Stimulated activated naive CD8-positive, alpha-beta T cell treated with anti-CD3 and anti-CD28 coated beads, Interleukin-15, amount 100 ng/mL, for 72 hours (primary cell): ENCODE measurements at regions not wholly inside any gene's neighbourhood (a gene's known extent, or its start where the extent isn't known, plus 50 kb on each side); places are given as distances from the start of the nearest gene placed in this dataset.

ENCODE experiments used
- ATAC-seq: fragments of 150-1000 bp; cut with Tn5 transposase; 2 replicates; pipeline ENCODE4 v1.10.0; 2021; ENCODE audit warnings: mild to moderate bottlenecking, moderate library complexity
- DNase-seq, 2 donors: peaks; one replicate each; pipeline ENCODE4 v3.0.0; 2021 to 2022
- H3K27ac Mint-ChIP-seq, 2 donors: one replicate each; pipeline ENCODE4 v1.8.0; 2022; ENCODE audit warnings: mild to moderate bottlenecking in 2 of 2, mixed read lengths in 2 of 2, moderate library complexity in 2 of 2
- H3K27me3 Mint-ChIP-seq: one replicate; pipeline ENCODE4 v1.8.0; 2022; ENCODE audit warnings: mixed read lengths
- H3K4me1 Mint-ChIP-seq: one replicate; pipeline ENCODE4 v1.8.0; 2022; ENCODE audit warnings: mild to moderate bottlenecking, mixed read lengths
- H3K4me3 Mint-ChIP-seq, 2 donors: one replicate each; pipeline ENCODE4 v1.8.0; 2022; ENCODE audit warnings: mild to moderate bottlenecking in 2 of 2, mixed read lengths in 2 of 2, moderate library complexity in 1 of 2
- H3K9me3 Mint-ChIP-seq, 2 donors: one replicate each; pipeline ENCODE4 v1.8.0; 2022; ENCODE audit warnings: mixed read lengths in 2 of 2

GRCh38 chr1:167166690-167167075 lies 54.0 kb upstream of the POU2F1 start:
- peaks cover 17% of the 10 kb centered on the region for H3K4me1 Mint-ChIP-seq
- H3K9me3 Mint-ChIP-seq: peaks cover 3 to 11% of the 10 kb centered on the region in 2 donors
- H3K27me3 Mint-ChIP-seq: peaks cover 23% of the 10 kb centered on the region
- no peak overlapping the region for H3K27ac Mint-ChIP-seq
- ATAC-seq: no peak
- no peak for DNase-seq
- H3K4me3 Mint-ChIP-seq: no peak overlapping the region

GRCh38 chr1:167168424-167168823 lies 52.3 kb upstream of the POU2F1 start:
- Mint-ChIP-seq H3K4me1 (peaks cover 9% of the 10 kb centered on the region), H3K27me3 (peaks cover 28% of the 10 kb centered on the region), H3K9me3 (peaks cover 3 to 11% of the 10 kb centered on the region in 2 donors), H3K27ac (no peak overlapping the region), H3K4me3 (no peak overlapping the region)
- DNase-seq (no peak), ATAC-seq (no peak)

GRCh38 chr1:167169642-167170041 lies 51.0 kb upstream of the POU2F1 start:
- Mint-ChIP-seq H3K4me3 (no peak overlapping the region), H3K9me3 (peaks cover 3 to 11% of the 10 kb centered on the region in 2 donors), H3K4me1 (no peaks in the 10 kb centered on the region), H3K27me3 (peaks cover 23% of the 10 kb centered on the region), H3K27ac (no peak overlapping the region)
- ATAC-seq (no peak), DNase-seq (no peak)
